GM12878 (cell line): ENCODE measurements at regions not wholly inside any gene's neighbourhood (a gene's known extent, or its start where the extent isn't known, plus 50 kb on each side); places are given as distances from the start of the nearest gene placed in this dataset.

ENCODE experiments used
- CTCF ChIP-seq, 3 experiments: IDR thresholded peaks in 2 of 3; conservative IDR thresholded peaks in 1 of 3; 2 replicates each; pipeline ENCODE4 v1.5.1; 2011; ENCODE audit warnings: low read depth in 3 of 3, low read length in 3 of 3, mild to moderate bottlenecking in 3 of 3, control low read depth in 2 of 3, moderate library complexity in 2 of 3, inconsistent platforms in 1 of 3, mixed read lengths in 1 of 3; ENCODE audit not compliant: control insufficient read depth in 2 of 3, insufficient read depth in 1 of 3; ENCODE audit errors: extremely low read depth in 1 of 3
- EZH2 ChIP-seq: IDR thresholded peaks from 2 replicates; pipeline ENCODE4 v1.6.1; 2012; ENCODE audit warnings: low read depth, mild to moderate bottlenecking, control low read depth, inconsistent platforms, low read length, borderline replicate concordance; ENCODE audit not compliant: control insufficient read depth
- JUND ChIP-seq: IDR thresholded peaks from 2 replicates; pipeline ENCODE4 v1.6.1; 2012; ENCODE audit warnings: low read depth, mild to moderate bottlenecking, low read length, improper control_type of control experiment, moderate library complexity
- POLR2AphosphoS5 ChIP-seq: IDR thresholded peaks from 2 replicates; pipeline ENCODE4 v1.6.1; 2011; ENCODE audit warnings: mild to moderate bottlenecking, low read length, inconsistent platforms
- TARDBP ChIP-seq: IDR thresholded peaks from 2 replicates; pipeline ENCODE4 v1.6.1; 2016; ENCODE audit warnings: borderline replicate concordance
- TBL1XR1 ChIP-seq: IDR thresholded peaks from 2 replicates; pipeline ENCODE4 v1.6.1; 2012; ENCODE audit warnings: low read depth, low read length, improper control_type of control experiment
- ZNF217 ChIP-seq: fragments of 450-650 bp; IDR thresholded peaks from 2 replicates; pipeline ENCODE4 v1.6.1; 2017; ENCODE audit warnings: antibody characterized with exemption, mild to moderate bottlenecking

GRCh38 chr5:57720656-57721055 is 238.0 kb upstream of the ACTBL2 start:
- TF ChIP-seq POLR2AphosphoS5 (no peak), TARDBP (no peak), CTCF (IDR thresholded peaks at IDR 0.05 in 2 of 3, conservative IDR thresholded peaks at IDR 0.05 in 1 of 3; ENCODE audit: control insufficient read depth in 2 of 3, extremely low read depth in 1 of 3, insufficient read depth in 1 of 3, low read depth in 3 of 3, low read length in 3 of 3) (no peak), JUND (no peak), TBL1XR1 (no peak), ZNF217 (no peak), EZH2 (no peak)
